ENCODE measurements at regions not wholly inside any gene's neighbourhood (a gene's known extent, or its start where the extent isn't known, plus 50 kb on each side); places are given as distances from the start of the nearest gene placed in this dataset.

GRCh38 chr19:27997069-27997468, 1215.9 kb downstream of the UQCRFS1 start:
- Histone ChIP-seq H3K4me3 (no peak overlapping the region), H3K27ac (no peak overlapping the region), H3K9me3 (no peaks in the 10 kb centered on the region), H3K36me3 (no peaks in the 10 kb centered on the region), H3K27me3 (replicated peaks; ENCODE audit: insufficient read depth) (no peaks in the 10 kb centered on the region), H3K4me1 (ENCODE audit: control insufficient read depth in 1 of 2, low read depth in 2 of 2) (no peaks in the 10 kb centered on the region)
- ATAC-seq (ENCODE audit: insufficient number of reproducible peaks, low FRiP score, low read depth) (no peak), DNase-seq (ENCODE audit: low spot score) (no peak)
- no peak for TF ChIP-seq CTCF (IDR thresholded peaks at IDR 0.05)

- TF ChIP-seq CTCF (IDR thresholded peaks at IDR 0.05), result no peak
- DNase-seq (ENCODE audit: low spot score) (no peak), ATAC-seq (ENCODE audit: insufficient number of reproducible peaks, low FRiP score, low read depth) (no peak)
- H3K4me3 ChIP-seq, result no peak overlapping the region
- no peaks in the 10 kb centered on the region for H3K27me3 ChIP-seq (replicated peaks; ENCODE audit: insufficient read depth)
- H3K27ac ChIP-seq, result no peak overlapping the region
- H3K9me3 ChIP-seq, result no peaks in the 10 kb centered on the region
- H3K4me1 ChIP-seq (ENCODE audit: control insufficient read depth in 1 of 2, low read depth in 2 of 2), result no peaks in the 10 kb centered on the region
- no peaks in the 10 kb centered on the region for H3K36me3 ChIP-seq
Measured at GRCh38 chr19:27993619-27994570, 1219.1 kb downstream of the UQCRFS1 start.

- no peaks in the 10 kb centered on the region for H3K9me3 ChIP-seq
- TF ChIP-seq CTCF (IDR thresholded peaks at IDR 0.05), result no peak
- H3K27me3 ChIP-seq (replicated peaks; ENCODE audit: insufficient read depth), result no peaks in the 10 kb centered on the region
- no peak overlapping the region for H3K27ac ChIP-seq
- no peaks in the 10 kb centered on the region for H3K4me1 ChIP-seq (ENCODE audit: control insufficient read depth in 1 of 2, low read depth in 2 of 2)
- H3K4me3 ChIP-seq, result no peak overlapping the region
- no peaks in the 10 kb centered on the region for H3K36me3 ChIP-seq
- DNase-seq (ENCODE audit: low spot score), result no peak
- ATAC-seq (ENCODE audit: insufficient number of reproducible peaks, low FRiP score, low read depth), result no peak
Measured at GRCh38 chr19:27986299-27986698, 1226.7 kb downstream of the UQCRFS1 start.

GRCh38 chr19:27975419-27976005, 1237.4 kb downstream of the UQCRFS1 start:
- H3K36me3 ChIP-seq, result no peaks in the 10 kb centered on the region
- H3K27ac ChIP-seq, result no peak overlapping the region
- TF ChIP-seq CTCF (IDR thresholded peaks at IDR 0.05), result no peak
- H3K4me3 ChIP-seq, result no peak overlapping the region
- no peaks in the 10 kb centered on the region for H3K4me1 ChIP-seq (ENCODE audit: control insufficient read depth in 1 of 2, low read depth in 2 of 2)
- H3K27me3 ChIP-seq (replicated peaks; ENCODE audit: insufficient read depth), result no peaks in the 10 kb centered on the region
- no peaks in the 10 kb centered on the region for H3K9me3 ChIP-seq
- ATAC-seq (ENCODE audit: insufficient number of reproducible peaks, low FRiP score, low read depth), result no peak
- no peak for DNase-seq (ENCODE audit: low spot score)

- H3K9me3 ChIP-seq, result no peaks in the 10 kb centered on the region
- no peaks in the 10 kb centered on the region for H3K4me1 ChIP-seq (ENCODE audit: control insufficient read depth in 1 of 2, low read depth in 2 of 2)
- DNase-seq (ENCODE audit: low spot score), result no peak
- no peaks in the 10 kb centered on the region for H3K27me3 ChIP-seq (replicated peaks; ENCODE audit: insufficient read depth)
- no peak for ATAC-seq (ENCODE audit: insufficient number of reproducible peaks, low FRiP score, low read depth)
- no peak overlapping the region for H3K27ac ChIP-seq
- H3K4me3 ChIP-seq, result no peak overlapping the region
- TF ChIP-seq CTCF (IDR thresholded peaks at IDR 0.05), result no peak
- no peaks in the 10 kb centered on the region for H3K36me3 ChIP-seq
Measured at GRCh38 chr19:27974082-27974513, 1238.9 kb downstream of the UQCRFS1 start.
